GM12878 (cell line): ENCODE measurements at regions not wholly inside any gene's neighbourhood (a gene's known extent, or its start where the extent isn't known, plus 50 kb on each side); places are given as distances from the start of the nearest gene placed in this dataset.

Source experiments
- ATAC-seq: fragments of 200-7000 bp; cut with Tn5 transposase; 3 replicates; pipeline ENCODE4 v1.9.1; 2020; ENCODE audit warnings: mild to moderate bottlenecking, moderate library complexity
- BruUV-seq: library from RNA; stranded (reverse); fragments of 400-500 nt; replicated peaks from 2 replicates; lab custom pipeline; 2021; lab: Mats Ljungman, UMichigan
- CTCF ChIA-PET: fragments of 300-600 bp; sonication (Branson Sonifier 250); formaldehyde crosslinking; extraction: SDS; loops from one replicate; lab custom pipeline; 2021; ENCODE audit warnings: inconsistent platforms; lab: Yijun Ruan, JAX
- POLR2A ChIA-PET: fragments of 350-600 bp; formaldehyde crosslinking; extraction: SDS; loops from one replicate; lab custom pipeline; 2021; ENCODE audit warnings: inconsistent platforms; lab: Charles Lee
- RAD21 ChIA-PET: fragments of 300-600 bp; sonication (Branson Sonifier 250); formaldehyde crosslinking; loops from one replicate; lab custom pipeline; 2023; ENCODE audit warnings: antibody characterized with exemption; ENCODE audit not compliant: unreplicated experiment; lab: Charles Lee
- SMC1A ChIA-PET: fragments of 300-600 bp; sonication (Branson Sonifier 250); formaldehyde crosslinking; loops from one replicate; lab custom pipeline; 2023; ENCODE audit not compliant: unreplicated experiment, uncharacterized antibody; lab: Charles Lee
- DNase-seq: peaks from one replicate; pipeline ENCODE4 v3.0.0-alpha.2; 2011; ENCODE audit warnings: low read depth, low spot score
- FAIRE-seq: peaks from 3 replicates; lab custom pipeline; 2011; peaks lifted over from hg19 to GRCh38; lab: Jason Lieb, UNC
- H2AFZ ChIP-seq: 2 replicates; pipeline ENCODE4 v1.6.0; 2011; ENCODE audit warnings: low read depth, low read length, control low read depth; ENCODE audit not compliant: control insufficient read depth
- H3K27ac ChIP-seq: 2 replicates; pipeline ENCODE4 v1.5.1; 2011; ENCODE audit warnings: control low read depth; ENCODE audit not compliant: control insufficient read depth, insufficient read depth
- H3K27me3 ChIP-seq, 2 experiments: replicated peaks in 1 of 2; 2 replicates each; pipeline versions ENCODE4 v1.6.0 to v1.6.1; 2011; ENCODE audit warnings: low read length in 1 of 2; ENCODE audit not compliant: control insufficient read depth in 2 of 2, insufficient read depth in 2 of 2
- H3K36me3 ChIP-seq, 2 experiments: 2 replicates each; pipeline ENCODE4 v1.5.1; 2011; ENCODE audit warnings: low read length in 1 of 2; ENCODE audit not compliant: control insufficient read depth in 2 of 2, insufficient read depth in 2 of 2
- H3K4me1 ChIP-seq: 2 replicates; pipeline ENCODE4 v1.6.1; 2011; ENCODE audit warnings: mild to moderate bottlenecking, low read length, moderate library complexity, mixed read lengths; ENCODE audit not compliant: control insufficient read depth, insufficient read depth
- H3K4me2 ChIP-seq: 2 replicates; pipeline ENCODE4 v1.6.0; 2011; ENCODE audit warnings: control low read depth; ENCODE audit not compliant: control insufficient read depth, insufficient read depth
- H3K4me3 ChIP-seq: fragments of 200-600 bp; sonication (generic); 2 replicates; pipeline ENCODE4 v1.5.1; 2016
- H3K79me2 ChIP-seq: 2 replicates; pipeline ENCODE4 v1.6.0; 2011; ENCODE audit warnings: low read length; ENCODE audit not compliant: control insufficient read depth, insufficient read depth
- H3K9ac ChIP-seq: 2 replicates; pipeline ENCODE4 v1.8.0; 2011; ENCODE audit warnings: low read length, control low read depth, mixed read lengths; ENCODE audit not compliant: control insufficient read depth, insufficient read depth
- H3K9me3 ChIP-seq: replicated peaks from 3 replicates; pipeline ENCODE4 v1.5.1; 2011; ENCODE audit warnings: mild to moderate bottlenecking, low read length; ENCODE audit not compliant: control insufficient read depth, insufficient read depth
- H4K20me1 ChIP-seq: 2 replicates; pipeline ENCODE4 v1.6.0; 2011; ENCODE audit not compliant: control insufficient read depth, insufficient read depth
- BMI1 ChIP-seq: fragments of 450-650 bp; IDR thresholded peaks from 2 replicates; pipeline ENCODE4 v1.6.1; 2016; ENCODE audit warnings: mild to moderate bottlenecking, moderate library complexity, borderline replicate concordance
- CBX3 ChIP-seq: fragments of 200-600 bp; sonication (generic); IDR thresholded peaks from 2 replicates; pipeline ENCODE4 v1.6.1; 2016; ENCODE audit warnings: low read depth, borderline replicate concordance
- EP300 ChIP-seq, 2 experiments: fragments of 150-350 bp in 1 of 2; IDR thresholded peaks; 2 replicates each; pipeline ENCODE4 v1.6.1; 2011 to 2012; ENCODE audit warnings: low read depth in 2 of 2, low read length in 2 of 2, borderline replicate concordance in 1 of 2, improper control_type of control experiment in 1 of 2, inconsistent platforms in 1 of 2; ENCODE audit not compliant: control insufficient read depth in 1 of 2
- MEF2B ChIP-seq: fragments of 450-650 bp; IDR thresholded peaks from 2 replicates; pipeline ENCODE4 v1.6.1; 2018; ENCODE audit warnings: mild to moderate bottlenecking, moderate library complexity; ENCODE audit not compliant: partially characterized antibody, poor library complexity, severe bottlenecking
- NFXL1 ChIP-seq: fragments of 450-650 bp; IDR thresholded peaks from 2 replicates; pipeline ENCODE4 v1.6.1; 2017; ENCODE audit warnings: antibody characterized with exemption, mild to moderate bottlenecking, borderline replicate concordance
- PAX5 ChIP-seq: IDR thresholded peaks from 2 replicates; pipeline ENCODE4 v1.6.1; 2011; ENCODE audit warnings: low read depth, low read length, borderline replicate concordance
- PKNOX1 ChIP-seq: fragments of 450-650 bp; IDR thresholded peaks from 2 replicates; pipeline ENCODE4 v1.6.1; 2016; ENCODE audit warnings: mild to moderate bottlenecking
- POLR2A ChIP-seq: IDR thresholded peaks from 2 replicates; pipeline ENCODE4 v1.6.1; 2011; ENCODE audit warnings: low read depth, mild to moderate bottlenecking, low read length
- SKIL ChIP-seq: fragments of 450-650 bp; IDR thresholded peaks from 2 replicates; pipeline ENCODE4 v1.6.1; 2017; ENCODE audit warnings: mild to moderate bottlenecking, low read depth, inconsistent platforms; ENCODE audit not compliant: poor library complexity, severe bottlenecking
- TAF1 ChIP-seq: IDR thresholded peaks from 2 replicates; pipeline ENCODE4 v1.6.1; 2011; ENCODE audit warnings: mild to moderate bottlenecking, low read depth, low read length, borderline replicate concordance
- TBL1XR1 ChIP-seq: IDR thresholded peaks from 2 replicates; pipeline ENCODE4 v1.6.1; 2012; ENCODE audit warnings: low read depth, low read length, improper control_type of control experiment
- TCF7 ChIP-seq: IDR thresholded peaks from 2 replicates; pipeline ENCODE4 v1.6.1; 2014; ENCODE audit warnings: antibody characterized with exemption, borderline replicate concordance
- ZZZ3 ChIP-seq: IDR thresholded peaks from 2 replicates; pipeline ENCODE4 v1.6.1; 2011; ENCODE audit warnings: low read depth; ENCODE audit not compliant: control insufficient read depth, insufficient read length
- WGBS: methylation state at CpG from one replicate; pipeline ENCODE4 v1.1.6; 2016; ENCODE audit warnings: low lambda C conversion rate; ENCODE audit not compliant: insufficient replicate concordance, insufficient coverage; ENCODE audit errors: missing lambda C conversion rate; 5-methylcytosine and 5-hydroxymethylcytosine counted together
- in situ Hi-C: fragments of 300-500 bp; cut with MboI; formaldehyde crosslinking; loops from 9 replicates; pipeline ENCODE4 v1.14.3; 2018; ENCODE audit warnings: mixed read lengths
- intact Hi-C: fragments of 100-400 bp; cut with micrococcal nuclease; formaldehyde crosslinking; loops from one replicate; pipeline ENCODE4 v1.14.2; 2022; ENCODE audit not compliant: unreplicated experiment

- H3K4me2 ChIP-seq: no peak overlapping the region
- no peaks in the 10 kb centered on the region for H3K27me3 ChIP-seq
- H3K4me3 ChIP-seq: no peak overlapping the region
- H3K36me3 ChIP-seq: no peaks in the 10 kb centered on the region
- POLR2A ChIA-PET: no interaction called here
- ATAC-seq (no peak), DNase-seq (no peak), FAIRE-seq (no peak)
- BruUV-seq: no TSS peak
- H3K9me3 ChIP-seq: no peaks in the 10 kb centered on the region; the same call in 2 of the 3 replicates
- RAD21 ChIA-PET: no interaction called here
- H2AFZ ChIP-seq: no peak overlapping the region
- no peaks in the 10 kb centered on the region for H4K20me1 ChIP-seq
- H3K4me1 ChIP-seq: no peaks in the 10 kb centered on the region
- SMC1A ChIA-PET: no interaction called here
- intact Hi-C loops: no loop called here
- CTCF ChIA-PET: no interaction called here
- no peak overlapping the region for H3K27ac ChIP-seq
- TF ChIP-seq BMI1: no peak
- no peak for TF ChIP-seq PAX5
- no peak for TF ChIP-seq NFXL1
- TF ChIP-seq ZZZ3: no peak
- no peak for TF ChIP-seq POLR2A
- no peak for TF ChIP-seq PKNOX1
- TF ChIP-seq, all 136 proteins: peak for 0
- WGBS: 11% methylated on average over 5 of the region's 5 CpGs
- Histone ChIP-seq H3K79me2 (no peaks in the 10 kb centered on the region), H3K9ac (no peak overlapping the region)
- in situ Hi-C loops: no loop called here
Measured at GRCh38 chr19:31177246-31177645, 172.0 kb downstream of the TSHZ3 start.

GRCh38 chr19:31175564-31176348, 173.5 kb downstream of the TSHZ3 start:
- H4K20me1 ChIP-seq: no peaks in the 10 kb centered on the region
- no peaks in the 10 kb centered on the region for H3K79me2 ChIP-seq
- no peak overlapping the region for H2AFZ ChIP-seq
- H3K36me3 ChIP-seq: no peaks in the 10 kb centered on the region
- no peaks in the 10 kb centered on the region for H3K27me3 ChIP-seq
- RAD21 ChIA-PET: no interaction called here
- CTCF ChIA-PET: no interaction called here
- no peak overlapping the region for H3K27ac ChIP-seq
- BruUV-seq: no TSS peak
- ATAC-seq: no peak
- no peak for FAIRE-seq
- intact Hi-C loops: no loop called here
- 30% methylated on average over 3 of the region's 3 CpGs for WGBS
- H3K4me1 ChIP-seq: no peaks in the 10 kb centered on the region
- POLR2A ChIA-PET: no interaction called here
- DNase-seq: no peak
- H3K9me3 ChIP-seq: no peaks in the 10 kb centered on the region; the same call in 2 of the 3 replicates
- no peak overlapping the region for H3K9ac ChIP-seq
- in situ Hi-C loops: no loop called here
- SMC1A ChIA-PET: no interaction called here
- no peak overlapping the region for H3K4me3 ChIP-seq
- no peak overlapping the region for H3K4me2 ChIP-seq
- TF ChIP-seq CBX3: no peak
- TF ChIP-seq TCF7: no peak
- TF ChIP-seq TBL1XR1: no peak
- TF ChIP-seq EP300 (IDR thresholded peaks at IDR 0.05; ENCODE audit: borderline replicate concordance in 1 of 2, control insufficient read depth in 1 of 2, low read depth in 2 of 2, low read length in 2 of 2): no peak
- TF ChIP-seq MEF2B: no peak
- no peak for TF ChIP-seq SKIL
- TF ChIP-seq TAF1: no peak
